HepG2 (cell line): ENCODE measurements at regions not wholly inside any gene's neighbourhood (a gene's known extent, or its start where the extent isn't known, plus 50 kb on each side); places are given as distances from the start of the nearest gene placed in this dataset.

Source experiments
- CENPX ChIP-seq: sonication (generic); formaldehyde crosslinking; IDR thresholded peaks from 2 replicates; pipeline ENCODE4 v1.9.0; 2021; ENCODE audit warnings: mild to moderate bottlenecking, missing genetic modification reagents, moderate library complexity
- MXD1 ChIP-seq: sonication (generic); formaldehyde crosslinking; IDR thresholded peaks from 2 replicates; pipeline ENCODE4 v1.4.0; 2020; ENCODE audit warnings: mild to moderate bottlenecking, missing genetic modification reagents
- SRSF4 ChIP-seq: fragments of 200-400 bp; formaldehyde crosslinking; IDR thresholded peaks from one replicate; pipeline ENCODE4 v1.6.1; 2018; ENCODE audit warnings: mild to moderate bottlenecking, low read depth, low read length, moderate library complexity; ENCODE audit not compliant: poor library complexity, severe bottlenecking
- ZEB1 ChIP-seq: IDR thresholded peaks from 2 replicates; pipeline ENCODE4 v1.6.1; 2012; ENCODE audit warnings: mild to moderate bottlenecking, low read depth, inconsistent platforms; ENCODE audit not compliant: insufficient replicate concordance
- ZNF354B ChIP-seq: sonication (generic); formaldehyde crosslinking; IDR thresholded peaks from 2 replicates; pipeline ENCODE4 v1.8.0; 2022; ENCODE audit warnings: mild to moderate bottlenecking, missing genetic modification reagents
- TF ChIP-seq, protein P1 (sequence below): sonication (generic); formaldehyde crosslinking; IDR thresholded peaks from 2 replicates; pipeline ENCODE4 v1.8.0; 2022; ENCODE audit warnings: low read depth, missing genetic modification reagents
- TF ChIP-seq, protein P2 (sequence below): sonication (generic); formaldehyde crosslinking; IDR thresholded peaks from 2 replicates; pipeline ENCODE4 v1.4.0; 2020; ENCODE audit warnings: missing genetic modification reagents
- TF ChIP-seq, protein P3 (sequence below): sonication (generic); formaldehyde crosslinking; IDR thresholded peaks from 2 replicates; pipeline ENCODE4 v1.4.0; 2020; ENCODE audit warnings: missing genetic modification reagents, mild to moderate bottlenecking, borderline replicate concordance
- TF ChIP-seq, protein P4 (sequence below), 2 experiments: fragments of 450-650 bp in 1 of 2; sonication (generic) in 1 of 2; formaldehyde crosslinking in 1 of 2; IDR thresholded peaks; 2 replicates each; pipeline versions ENCODE4 v1.6.1 to v1.8.0; 2016 to 2022; ENCODE audit warnings: antibody characterized with exemption in 1 of 2, mild to moderate bottlenecking in 1 of 2, missing genetic modification reagents in 1 of 2
- TF ChIP-seq, protein P5 (sequence below): sonication (generic); formaldehyde crosslinking; IDR thresholded peaks from 2 replicates; pipeline ENCODE4 v1.4.0; 2020; ENCODE audit warnings: mild to moderate bottlenecking, missing genetic modification reagents, borderline replicate concordance

DNA sequence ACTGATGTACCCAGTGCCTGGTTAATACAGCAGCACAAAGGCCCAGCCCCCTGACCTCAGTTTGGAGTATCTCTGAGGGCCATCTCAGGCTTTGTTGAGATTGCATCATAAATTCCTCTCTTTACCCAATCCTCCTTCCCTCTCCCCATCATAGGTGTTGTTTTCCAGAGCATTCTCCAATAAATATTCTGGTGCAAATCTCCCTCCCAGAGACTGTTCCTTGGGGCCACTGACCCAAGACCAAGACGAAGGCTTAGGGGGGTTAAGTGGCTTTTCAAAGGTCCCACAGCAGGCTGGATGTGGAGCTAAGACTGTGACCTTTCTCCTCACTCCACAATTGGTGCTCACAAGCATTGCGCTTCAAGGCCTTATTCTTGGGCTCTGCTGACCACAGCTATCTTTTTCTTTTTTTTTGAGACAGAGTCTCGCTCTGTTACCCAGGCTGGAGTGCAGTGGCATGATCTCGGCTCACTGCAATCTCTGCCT lies 72.4 kb upstream of the ZMYND8 start (continued):
- TF ChIP-seq, protein P1, sequence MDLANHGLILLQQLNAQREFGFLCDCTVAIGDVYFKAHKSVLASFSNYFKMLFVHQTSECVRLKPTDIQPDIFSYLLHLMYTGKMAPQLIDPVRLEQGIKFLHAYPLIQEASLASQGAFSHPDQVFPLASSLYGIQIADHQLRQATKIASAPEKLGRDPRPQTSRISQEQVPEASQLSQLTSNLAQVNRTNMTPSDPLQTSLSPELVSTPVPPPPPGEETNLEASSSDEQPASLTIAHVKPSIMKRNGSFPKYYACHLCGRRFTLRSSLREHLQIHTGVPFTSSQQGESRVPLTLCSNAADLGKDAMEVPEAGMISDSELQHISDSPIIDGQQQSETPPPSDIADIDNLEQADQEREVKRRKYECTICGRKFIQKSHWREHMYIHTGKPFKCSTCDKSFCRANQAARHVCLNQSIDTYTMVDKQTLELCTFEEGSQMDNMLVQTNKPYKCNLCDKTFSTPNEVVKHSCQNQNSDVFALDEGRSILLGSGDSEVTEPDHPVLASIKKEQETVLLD (CRISPR knock-in tag), result no peak
- TF ChIP-seq ZEB1 (no peak), CENPX (CRISPR knock-in tag) (no peak), MXD1 (CRISPR knock-in tag) (no peak), ZNF354B (CRISPR knock-in tag) (no peak), SRSF4 (no peak)
- TF ChIP-seq, protein P2, sequence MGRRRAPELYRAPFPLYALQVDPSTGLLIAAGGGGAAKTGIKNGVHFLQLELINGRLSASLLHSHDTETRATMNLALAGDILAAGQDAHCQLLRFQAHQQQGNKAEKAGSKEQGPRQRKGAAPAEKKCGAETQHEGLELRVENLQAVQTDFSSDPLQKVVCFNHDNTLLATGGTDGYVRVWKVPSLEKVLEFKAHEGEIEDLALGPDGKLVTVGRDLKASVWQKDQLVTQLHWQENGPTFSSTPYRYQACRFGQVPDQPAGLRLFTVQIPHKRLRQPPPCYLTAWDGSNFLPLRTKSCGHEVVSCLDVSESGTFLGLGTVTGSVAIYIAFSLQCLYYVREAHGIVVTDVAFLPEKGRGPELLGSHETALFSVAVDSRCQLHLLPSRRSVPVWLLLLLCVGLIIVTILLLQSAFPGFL (CRISPR knock-in tag), result no peak
- TF ChIP-seq, protein P3, sequence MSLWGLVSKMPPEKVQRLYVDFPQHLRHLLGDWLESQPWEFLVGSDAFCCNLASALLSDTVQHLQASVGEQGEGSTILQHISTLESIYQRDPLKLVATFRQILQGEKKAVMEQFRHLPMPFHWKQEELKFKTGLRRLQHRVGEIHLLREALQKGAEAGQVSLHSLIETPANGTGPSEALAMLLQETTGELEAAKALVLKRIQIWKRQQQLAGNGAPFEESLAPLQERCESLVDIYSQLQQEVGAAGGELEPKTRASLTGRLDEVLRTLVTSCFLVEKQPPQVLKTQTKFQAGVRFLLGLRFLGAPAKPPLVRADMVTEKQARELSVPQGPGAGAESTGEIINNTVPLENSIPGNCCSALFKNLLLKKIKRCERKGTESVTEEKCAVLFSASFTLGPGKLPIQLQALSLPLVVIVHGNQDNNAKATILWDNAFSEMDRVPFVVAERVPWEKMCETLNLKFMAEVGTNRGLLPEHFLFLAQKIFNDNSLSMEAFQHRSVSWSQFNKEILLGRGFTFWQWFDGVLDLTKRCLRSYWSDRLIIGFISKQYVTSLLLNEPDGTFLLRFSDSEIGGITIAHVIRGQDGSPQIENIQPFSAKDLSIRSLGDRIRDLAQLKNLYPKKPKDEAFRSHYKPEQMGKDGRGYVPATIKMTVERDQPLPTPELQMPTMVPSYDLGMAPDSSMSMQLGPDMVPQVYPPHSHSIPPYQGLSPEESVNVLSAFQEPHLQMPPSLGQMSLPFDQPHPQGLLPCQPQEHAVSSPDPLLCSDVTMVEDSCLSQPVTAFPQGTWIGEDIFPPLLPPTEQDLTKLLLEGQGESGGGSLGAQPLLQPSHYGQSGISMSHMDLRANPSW (CRISPR knock-in tag), result no peak
- TF ChIP-seq, protein P4, sequence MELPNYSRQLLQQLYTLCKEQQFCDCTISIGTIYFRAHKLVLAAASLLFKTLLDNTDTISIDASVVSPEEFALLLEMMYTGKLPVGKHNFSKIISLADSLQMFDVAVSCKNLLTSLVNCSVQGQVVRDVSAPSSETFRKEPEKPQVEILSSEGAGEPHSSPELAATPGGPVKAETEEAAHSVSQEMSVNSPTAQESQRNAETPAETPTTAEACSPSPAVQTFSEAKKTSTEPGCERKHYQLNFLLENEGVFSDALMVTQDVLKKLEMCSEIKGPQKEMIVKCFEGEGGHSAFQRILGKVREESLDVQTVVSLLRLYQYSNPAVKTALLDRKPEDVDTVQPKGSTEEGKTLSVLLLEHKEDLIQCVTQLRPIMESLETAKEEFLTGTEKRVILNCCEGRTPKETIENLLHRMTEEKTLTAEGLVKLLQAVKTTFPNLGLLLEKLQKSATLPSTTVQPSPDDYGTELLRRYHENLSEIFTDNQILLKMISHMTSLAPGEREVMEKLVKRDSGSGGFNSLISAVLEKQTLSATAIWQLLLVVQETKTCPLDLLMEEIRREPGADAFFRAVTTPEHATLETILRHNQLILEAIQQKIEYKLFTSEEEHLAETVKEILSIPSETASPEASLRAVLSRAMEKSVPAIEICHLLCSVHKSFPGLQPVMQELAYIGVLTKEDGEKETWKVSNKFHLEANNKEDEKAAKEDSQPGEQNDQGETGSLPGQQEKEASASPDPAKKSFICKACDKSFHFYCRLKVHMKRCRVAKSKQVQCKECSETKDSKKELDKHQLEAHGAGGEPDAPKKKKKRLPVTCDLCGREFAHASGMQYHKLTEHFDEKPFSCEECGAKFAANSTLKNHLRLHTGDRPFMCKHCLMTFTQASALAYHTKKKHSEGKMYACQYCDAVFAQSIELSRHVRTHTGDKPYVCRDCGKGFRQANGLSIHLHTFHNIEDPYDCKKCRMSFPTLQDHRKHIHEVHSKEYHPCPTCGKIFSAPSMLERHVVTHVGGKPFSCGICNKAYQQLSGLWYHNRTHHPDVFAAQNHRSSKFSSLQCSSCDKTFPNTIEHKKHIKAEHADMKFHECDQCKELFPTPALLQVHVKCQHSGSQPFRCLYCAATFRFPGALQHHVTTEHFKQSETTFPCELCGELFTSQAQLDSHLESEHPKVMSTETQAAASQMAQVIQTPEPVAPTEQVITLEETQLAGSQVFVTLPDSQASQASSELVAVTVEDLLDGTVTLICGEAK (IDR thresholded peaks at IDR 0.05), result no peak
- TF ChIP-seq, protein P4 (CRISPR knock-in tag; IDR thresholded peaks at IDR 0.05), result no peak
- TF ChIP-seq, protein P5, sequence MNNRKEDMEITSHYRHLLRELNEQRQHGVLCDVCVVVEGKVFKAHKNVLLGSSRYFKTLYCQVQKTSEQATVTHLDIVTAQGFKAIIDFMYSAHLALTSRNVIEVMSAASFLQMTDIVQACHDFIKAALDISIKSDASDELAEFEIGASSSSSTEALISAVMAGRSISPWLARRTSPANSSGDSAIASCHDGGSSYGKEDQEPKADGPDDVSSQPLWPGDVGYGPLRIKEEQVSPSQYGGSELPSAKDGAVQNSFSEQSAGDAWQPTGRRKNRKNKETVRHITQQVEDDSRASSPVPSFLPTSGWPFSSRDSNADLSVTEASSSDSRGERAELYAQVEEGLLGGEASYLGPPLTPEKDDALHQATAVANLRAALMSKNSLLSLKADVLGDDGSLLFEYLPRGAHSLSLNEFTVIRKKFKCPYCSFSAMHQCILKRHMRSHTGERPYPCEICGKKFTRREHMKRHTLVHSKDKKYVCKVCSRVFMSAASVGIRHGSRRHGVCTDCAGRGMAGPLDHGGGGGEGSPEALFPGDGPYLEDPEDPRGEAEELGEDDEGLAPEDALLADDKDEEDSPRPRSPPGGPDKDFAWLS (CRISPR knock-in tag), result no peak
